ENCODE measurements at regions not wholly inside any gene's neighbourhood (a gene's known extent, or its start where the extent isn't known, plus 50 kb on each side); places are given as distances from the start of the nearest gene placed in this dataset.
"Not testable (repeated sequence)": the region's sequence is repeated elsewhere in the genome, so short reads cannot be mapped to it uniquely, and the experiment has no call there.

DNA sequence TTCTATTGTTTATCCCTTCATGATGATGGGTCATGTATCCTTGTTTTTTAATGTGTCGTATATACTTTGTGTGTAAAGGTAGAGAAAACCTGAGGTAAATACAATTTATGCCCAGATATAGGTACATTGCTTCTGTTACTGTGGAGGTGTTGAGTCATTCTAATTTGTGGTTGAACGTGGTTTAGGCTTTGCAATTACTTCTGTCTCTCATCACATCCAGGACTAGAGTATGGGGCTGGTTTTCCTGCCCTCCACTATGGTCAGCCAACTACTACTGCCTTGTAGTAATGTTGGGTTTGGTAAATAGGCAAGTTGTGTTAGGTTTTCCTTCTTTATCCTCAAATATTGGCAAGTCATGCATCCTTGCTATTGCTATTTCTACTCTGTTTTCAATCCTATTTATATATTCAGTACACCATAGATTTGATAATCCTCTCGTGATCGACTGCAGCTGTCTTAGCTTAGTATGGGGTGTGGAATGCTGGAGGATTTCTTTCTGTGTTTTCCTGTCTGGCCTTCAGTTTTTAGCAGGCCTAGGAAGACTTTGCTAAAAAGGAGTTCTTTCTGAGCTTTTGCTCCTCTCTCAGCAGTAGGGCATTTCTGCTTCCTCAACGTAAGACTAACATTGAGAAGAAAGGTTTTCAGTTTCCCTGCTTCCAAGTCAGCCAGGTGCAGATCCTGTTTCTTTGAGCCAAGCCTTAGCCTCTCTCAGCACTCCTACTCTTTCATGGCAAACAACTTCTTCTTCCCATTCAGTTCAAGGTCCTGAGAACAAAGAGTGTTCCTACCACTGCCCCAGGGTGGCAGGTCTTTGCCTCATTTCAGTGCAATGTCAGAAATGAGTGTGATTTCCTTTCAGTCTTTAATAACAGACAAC lies 844.4 kb upstream of the CDH18 start:
- no peak for DNase-seq (ENCODE audit: low read depth)

- DNase-seq (ENCODE audit: low read depth), result not testable (repeated sequence)
Measured at GRCh38 chr5:20825951-20826350, 838.0 kb upstream of the CDH18 start.

- not testable (repeated sequence) for DNase-seq (ENCODE audit: low read depth)
Measured at GRCh38 chr5:20797216-20797615, 809.2 kb upstream of the CDH18 start.

- not testable (repeated sequence) for DNase-seq (ENCODE audit: low read depth)
Measured at GRCh38 chr5:20784755-20785154, 796.8 kb upstream of the CDH18 start.

GRCh38 chr5:20783484-20783883 lies 795.5 kb upstream of the CDH18 start:
- DNase-seq (ENCODE audit: low read depth), result not testable (repeated sequence)

- not testable (repeated sequence) for DNase-seq (ENCODE audit: low read depth)
Measured at GRCh38 chr5:20771338-20771737, 783.3 kb upstream of the CDH18 start.

DNA sequence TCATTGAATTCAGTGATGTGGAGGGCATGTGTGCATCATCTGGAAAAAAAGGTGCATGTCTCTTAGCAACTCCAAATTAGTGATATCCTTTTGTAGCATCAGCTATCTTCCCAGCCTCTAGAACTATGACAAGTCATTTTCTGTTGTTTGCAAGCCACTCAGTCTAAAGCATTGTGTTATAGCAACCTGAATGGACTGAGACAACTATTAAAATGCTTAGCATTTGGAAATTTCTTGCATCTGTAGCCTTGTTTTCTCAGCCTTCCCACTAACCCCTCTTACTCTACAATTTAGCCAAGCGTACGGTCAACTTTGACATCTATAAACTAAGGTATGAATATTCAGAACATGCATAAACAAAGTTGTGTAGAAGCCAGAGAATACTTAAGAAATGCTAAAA lies 777.1 kb upstream of the CDH18 start:
- DNase-seq (ENCODE audit: low read depth), result not testable (repeated sequence)

DNA sequence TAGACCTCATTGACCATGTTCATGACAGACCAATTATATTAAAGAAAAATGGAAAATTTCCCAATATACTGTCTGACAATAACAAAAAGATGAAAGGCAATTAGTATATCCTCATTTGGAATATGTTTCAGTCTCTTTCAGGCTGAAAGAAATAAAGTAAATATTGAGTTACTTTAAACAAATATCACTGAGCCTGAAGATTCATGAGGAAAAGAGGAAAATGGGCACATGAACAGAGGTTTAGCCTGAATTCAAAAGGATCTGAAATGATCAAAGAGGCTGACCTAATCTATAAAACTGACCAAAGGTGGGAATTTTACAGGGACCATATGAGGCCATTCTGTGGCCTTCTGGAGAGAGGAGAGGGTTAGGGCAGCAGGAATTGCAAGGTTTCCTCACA lies 771.5 kb upstream of the CDH18 start:
- DNase-seq (ENCODE audit: low read depth), result not testable (repeated sequence)

DNA sequence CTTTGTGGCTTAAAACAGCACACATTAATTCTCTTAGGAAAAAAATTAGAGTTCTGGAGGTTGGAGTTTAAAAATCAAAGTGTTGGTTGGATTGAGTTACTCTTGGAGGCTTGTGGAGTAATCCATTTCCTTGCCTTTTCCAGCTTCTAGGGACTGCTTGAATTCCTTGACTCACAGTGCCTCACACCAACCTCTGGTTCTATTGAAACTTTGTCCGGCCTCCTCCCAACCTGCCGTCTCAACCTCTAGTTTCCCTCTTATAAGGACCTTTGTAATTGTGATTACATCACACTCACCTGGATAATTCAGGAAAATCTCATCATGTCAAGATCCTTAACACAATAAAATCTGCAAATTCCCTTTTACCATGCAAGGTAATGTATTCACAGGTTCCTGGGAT lies 764.2 kb upstream of the CDH18 start:
- not testable (repeated sequence) for DNase-seq (ENCODE audit: low read depth)

DNA sequence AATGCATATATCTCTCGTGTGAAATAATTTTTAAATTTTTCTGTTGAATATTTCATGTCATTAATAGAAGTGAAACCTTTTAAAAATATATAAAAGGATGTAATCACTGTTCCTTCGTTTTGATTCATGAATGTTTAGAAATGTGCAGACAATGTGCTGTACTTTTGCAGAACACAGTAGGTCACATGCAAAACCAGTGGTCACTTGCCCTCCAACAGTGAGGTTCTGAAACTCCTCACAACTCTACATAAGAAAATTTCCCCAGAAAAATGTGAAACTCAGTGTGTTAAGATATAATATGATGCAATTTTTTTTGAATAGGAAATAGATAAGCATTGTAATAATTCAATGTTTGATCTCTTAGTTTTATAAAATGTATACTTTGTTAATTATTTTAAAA lies 747.7 kb upstream of the CDH18 start:
- not testable (repeated sequence) for DNase-seq (ENCODE audit: low read depth)

GRCh38 chr5:20732223-20732622 lies 744.2 kb upstream of the CDH18 start:
- DNase-seq (ENCODE audit: low read depth), result not testable (repeated sequence)

DNA sequence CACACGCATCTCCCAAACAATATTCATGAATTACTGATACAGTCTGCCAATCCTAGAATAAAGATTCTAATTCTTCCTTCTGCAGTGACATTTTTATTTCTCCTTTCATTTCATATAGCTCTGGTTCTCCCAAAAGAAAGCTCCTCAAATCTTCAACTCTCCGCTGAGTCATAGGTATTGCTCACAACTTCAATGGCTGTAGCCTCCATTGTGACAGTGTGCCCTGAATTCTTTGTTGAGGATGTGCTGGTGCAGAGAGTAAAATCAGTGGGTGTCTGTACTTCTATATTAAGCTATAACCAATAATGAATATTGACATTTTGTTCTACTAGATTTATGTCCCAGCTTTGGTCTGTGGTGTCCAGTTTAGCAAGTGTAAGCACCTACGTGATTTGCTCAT lies 733.3 kb upstream of the CDH18 start:
- DNase-seq (ENCODE audit: low read depth), result not testable (repeated sequence)

DNA sequence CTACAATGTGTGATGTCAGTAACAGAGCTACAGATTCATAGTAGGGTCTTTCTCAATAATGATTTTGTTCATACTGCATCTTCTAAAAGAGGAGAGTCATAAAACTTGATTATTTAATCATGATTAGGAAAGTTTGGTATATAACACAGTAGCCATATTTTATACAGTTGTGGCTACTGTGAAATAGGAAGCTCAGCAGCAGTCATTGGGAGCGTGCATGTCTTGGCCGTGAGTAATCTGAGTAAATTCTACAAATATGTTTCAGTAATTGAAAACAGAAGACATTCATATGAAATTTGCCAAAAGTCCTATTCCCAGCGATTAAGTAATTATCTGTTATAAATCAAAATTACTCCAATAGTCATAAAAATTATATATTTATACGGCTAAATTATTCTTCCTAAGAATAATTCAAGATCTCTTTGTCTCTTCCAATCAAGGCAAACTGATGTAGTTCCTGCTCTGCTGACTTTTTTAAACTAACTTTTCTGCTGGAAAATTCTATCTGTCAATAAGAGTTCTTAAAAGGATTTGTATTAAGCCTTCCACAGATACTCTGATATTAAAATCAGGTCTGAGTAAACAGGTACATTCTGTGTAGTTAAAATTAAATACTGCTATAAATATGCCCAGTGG lies 723.6 kb upstream of the CDH18 start:
- not testable (repeated sequence) for DNase-seq (ENCODE audit: low read depth)

- DNase-seq (ENCODE audit: low read depth), result not testable (repeated sequence)
Measured at GRCh38 chr5:20707634-20708033, 719.6 kb upstream of the CDH18 start.

DNA sequence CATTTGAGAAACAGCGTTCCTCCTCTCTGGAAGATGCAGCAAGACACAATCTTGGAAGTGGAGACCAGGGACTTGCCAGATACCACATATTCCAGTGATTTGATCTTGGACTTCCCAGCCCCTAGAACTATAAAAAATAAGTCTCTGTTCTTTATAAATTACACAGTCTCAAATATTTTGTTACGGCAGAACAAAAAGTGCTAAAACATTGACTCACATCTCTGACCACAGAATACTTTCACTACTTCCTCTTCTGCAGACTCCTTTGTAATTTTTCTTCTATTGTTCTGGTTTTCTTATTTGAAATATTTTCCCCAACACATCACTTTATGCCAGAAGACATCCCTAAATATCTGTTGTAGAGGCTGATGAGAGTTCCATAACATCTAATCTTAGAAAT lies 706.1 kb upstream of the CDH18 start:
- no peak for DNase-seq (ENCODE audit: low read depth)

DNA sequence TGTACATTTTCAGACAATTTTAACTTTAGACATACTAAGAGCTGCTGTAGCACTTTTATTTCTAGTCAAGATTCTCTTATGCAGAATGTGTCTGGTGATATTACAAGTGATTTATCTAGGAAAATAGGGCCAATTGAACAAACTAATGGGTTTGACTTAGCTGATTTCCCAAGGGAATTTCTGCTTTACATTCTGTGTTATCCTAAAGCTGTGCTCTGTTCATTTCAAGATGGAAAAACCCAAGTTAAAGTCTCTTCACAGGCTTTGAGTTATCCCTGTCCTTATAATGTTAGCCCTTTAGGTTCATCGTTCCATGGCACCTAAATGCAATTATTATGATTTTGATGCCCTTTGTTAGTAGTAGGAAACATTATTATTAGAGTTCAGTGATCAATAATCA lies 704.9 kb upstream of the CDH18 start:
- no peak for DNase-seq (ENCODE audit: low read depth)

DNA sequence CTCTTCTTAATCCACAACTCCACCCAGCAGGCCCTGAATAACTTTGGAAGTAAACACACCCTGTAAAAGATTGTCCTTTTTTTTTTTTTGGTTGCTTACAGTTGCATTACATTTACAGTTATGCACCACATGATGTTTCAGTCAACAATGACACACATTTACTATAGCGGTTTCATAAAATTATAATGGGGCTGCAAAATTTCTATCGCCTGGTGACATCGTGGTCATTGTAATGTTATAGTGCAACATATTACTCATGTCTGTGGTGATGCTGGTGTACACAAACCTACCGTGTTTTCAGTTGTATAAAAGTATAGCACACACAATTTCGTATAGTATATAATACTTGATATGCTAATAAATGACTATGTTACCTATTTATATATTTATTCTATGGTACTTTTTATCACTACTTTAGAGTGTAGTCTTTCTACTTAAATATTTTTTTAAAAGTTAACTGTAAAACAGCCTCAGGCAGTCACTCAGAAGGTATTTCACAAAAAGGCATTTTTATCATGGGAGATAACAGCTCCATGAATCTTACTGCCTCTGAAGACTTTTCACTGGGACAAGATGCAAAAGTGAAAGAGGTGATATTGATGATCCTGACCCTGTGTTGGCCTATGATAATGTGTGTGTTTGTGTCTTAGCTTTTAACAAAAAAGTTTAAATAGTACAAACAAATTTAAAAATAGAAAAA lies 695.4 kb upstream of the CDH18 start:
- DNase-seq (ENCODE audit: low read depth), result no peak

GRCh38 chr5:20680718-20681302 lies 692.8 kb upstream of the CDH18 start:
- no peak for DNase-seq (ENCODE audit: low read depth)

DNA sequence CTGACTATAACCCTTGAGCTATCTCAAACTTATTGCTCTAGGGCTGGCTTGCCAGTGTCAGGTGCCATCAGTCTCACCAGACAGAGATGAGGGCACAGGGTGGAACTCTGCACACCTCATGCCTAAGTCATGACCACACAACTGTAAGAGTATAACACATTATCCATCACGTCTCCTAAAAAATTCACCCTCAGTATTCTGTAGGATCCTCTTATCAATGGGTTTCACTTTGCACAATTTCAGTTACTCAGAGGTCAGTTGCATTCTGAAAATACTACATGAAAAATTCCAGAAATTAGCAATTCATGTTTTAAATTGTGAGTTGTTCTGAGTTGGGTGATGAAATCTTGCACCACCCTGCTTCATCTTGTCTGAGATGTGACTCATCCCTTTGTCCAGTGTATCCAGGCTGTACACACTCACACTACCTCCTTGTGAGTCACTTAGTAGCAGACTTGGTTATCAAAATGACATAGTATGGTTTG lies 690.9 kb upstream of the CDH18 start:
- peak; percentile 91 for DNase-seq (ENCODE audit: low read depth)

GRCh38 chr5:20678386-20678785 lies 690.4 kb upstream of the CDH18 start:
- no peak for DNase-seq (ENCODE audit: low read depth)

GRCh38 chr5:20660588-20660987 lies 672.6 kb upstream of the CDH18 start:
- no peak for DNase-seq (ENCODE audit: low read depth)

DNA sequence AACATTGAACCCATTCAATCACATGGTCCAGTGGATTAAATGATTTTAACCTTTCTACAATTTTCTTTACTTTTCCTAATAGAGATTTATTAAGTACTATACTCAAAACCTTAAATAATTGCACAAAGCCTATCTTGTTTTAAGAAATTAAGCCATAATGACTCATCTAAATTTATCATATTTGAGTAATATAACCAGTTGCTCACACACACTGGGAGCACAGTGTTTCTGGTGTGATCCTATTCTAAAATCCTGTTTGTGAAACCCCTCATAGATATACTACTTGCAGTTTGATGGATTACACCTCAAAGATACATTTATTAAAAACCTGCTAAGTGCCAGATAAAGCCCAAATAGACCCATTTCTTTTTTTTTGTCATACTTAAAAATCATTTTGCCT lies 668.3 kb upstream of the CDH18 start:
- no peak for DNase-seq (ENCODE audit: low read depth)
